Effector CD4-positive, alpha-beta T cell (primary cell): ENCODE measurements at regions not wholly inside any gene's neighbourhood (a gene's known extent, or its start where the extent isn't known, plus 50 kb on each side); places are given as distances from the start of the nearest gene placed in this dataset.

Source experiments
- DNase-seq: peaks from one replicate; pipeline ENCODE4 v3.0.0-alpha.2; 2020

DNA sequence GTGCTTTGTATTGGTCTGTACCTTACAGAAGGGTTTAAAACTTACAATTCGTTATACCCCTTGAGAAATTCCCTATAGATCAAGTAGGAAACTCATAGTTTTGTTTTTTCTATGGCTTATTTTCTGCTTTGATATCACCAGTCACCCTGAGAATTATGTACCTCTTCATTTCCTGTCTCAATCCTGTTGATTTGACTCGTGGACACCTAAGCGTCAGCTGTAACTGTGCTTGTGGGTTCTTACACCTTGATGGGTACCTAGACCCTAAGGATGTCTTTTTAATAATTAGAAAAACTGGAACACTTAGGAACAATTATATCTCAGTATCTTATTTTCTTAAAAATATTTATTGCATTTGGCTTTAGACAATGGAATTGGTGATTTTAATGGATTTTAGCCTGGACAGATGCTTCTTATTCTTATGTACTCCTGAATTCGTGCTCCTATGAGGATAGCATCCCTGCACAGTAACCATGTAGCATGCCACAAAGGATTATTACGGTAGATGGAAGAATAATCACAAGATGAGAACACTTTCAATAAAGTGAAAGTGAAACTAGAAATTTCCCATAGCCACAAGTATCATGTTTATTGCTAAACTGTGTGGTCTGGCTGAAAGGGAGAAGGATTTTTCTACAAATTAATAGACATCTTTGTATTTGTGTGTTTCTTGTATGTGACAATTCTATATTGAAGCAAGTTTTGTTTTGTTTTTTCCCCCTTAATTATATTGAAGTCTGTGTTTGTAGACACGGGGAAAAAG is 1920.3 kb upstream of the WWC1 start:
- no peak for DNase-seq

DNA sequence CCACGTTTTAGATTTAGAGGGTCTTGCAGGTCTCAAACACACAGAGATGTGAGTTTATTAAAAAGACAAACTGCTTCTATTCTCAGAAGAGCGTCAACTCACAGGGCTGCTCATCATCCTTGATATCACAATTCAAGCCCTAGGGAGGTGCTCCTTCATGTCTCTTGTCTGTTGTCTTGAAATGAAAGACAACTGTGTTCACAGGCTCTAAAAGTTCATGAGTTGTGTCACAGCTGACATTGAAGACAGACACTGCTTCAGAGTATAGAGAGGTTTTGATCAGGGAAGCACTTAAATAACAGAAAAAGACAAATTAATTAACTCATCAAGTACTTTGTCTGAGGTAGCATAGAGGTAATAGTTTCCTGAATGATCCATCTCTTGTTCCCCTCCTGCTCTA is 1917.6 kb upstream of the WWC1 start:
- no peak for DNase-seq

DNA sequence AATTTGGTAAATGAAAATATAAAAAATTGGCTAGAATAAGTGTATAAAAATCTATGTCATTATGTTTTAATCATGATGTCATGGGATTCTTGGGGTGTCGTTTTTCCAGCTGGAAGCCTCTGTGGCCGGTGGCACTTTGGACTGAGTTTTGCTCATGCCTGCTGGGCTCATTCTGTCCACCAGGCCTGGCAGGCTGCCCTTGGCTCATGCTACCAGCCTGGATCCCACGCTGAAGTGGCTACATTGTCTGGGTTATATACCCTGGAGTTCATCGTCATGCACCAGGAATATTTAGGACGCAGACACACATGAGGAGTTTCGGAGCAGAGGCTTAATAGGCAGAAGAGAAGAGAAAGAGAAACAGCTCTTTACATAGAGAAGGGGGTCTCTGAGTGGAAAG is 1913.7 kb upstream of the WWC1 start:
- no peak for DNase-seq

DNA sequence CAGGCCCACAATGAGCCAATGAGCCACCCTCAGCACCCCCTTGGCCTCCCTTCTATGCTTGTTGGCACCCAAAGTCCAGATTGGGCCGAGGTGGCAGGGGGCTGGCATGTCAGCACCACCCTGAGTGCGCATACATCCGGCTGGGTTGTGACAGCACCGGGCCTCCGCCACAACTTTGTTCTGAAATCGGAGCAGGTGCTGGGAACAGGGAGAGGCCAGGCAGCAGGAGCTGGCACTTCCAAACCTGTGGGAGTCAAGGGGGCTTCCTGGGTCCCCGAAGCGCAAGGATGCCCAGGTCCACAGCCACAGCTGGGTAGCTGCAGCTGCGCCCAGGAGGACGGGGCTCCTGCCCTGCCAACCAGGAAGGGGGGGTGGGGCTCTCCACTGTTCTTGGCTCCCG is 1911.9 kb upstream of the WWC1 start:
- no peak for DNase-seq

DNA sequence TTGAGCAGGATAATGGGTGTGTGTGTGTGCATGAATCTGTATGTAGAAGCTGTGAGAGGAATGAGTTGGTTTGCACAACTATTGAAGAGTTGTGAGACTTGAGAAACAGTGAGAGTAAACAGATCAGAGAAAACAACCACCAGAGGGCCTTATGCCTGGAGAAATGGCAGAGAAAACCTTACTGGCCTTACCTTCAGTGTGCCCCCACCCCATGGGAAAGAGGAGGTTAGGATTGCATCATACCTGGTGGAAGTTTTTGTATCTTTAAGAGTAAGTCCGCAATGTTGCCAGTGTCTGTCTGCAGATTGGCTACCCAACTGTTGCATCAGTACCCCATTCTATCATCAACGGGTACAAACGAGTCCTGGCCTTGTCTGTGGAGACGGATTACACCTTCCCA is 1909.4 kb upstream of the WWC1 start:
- DNase-seq = no peak

DNA sequence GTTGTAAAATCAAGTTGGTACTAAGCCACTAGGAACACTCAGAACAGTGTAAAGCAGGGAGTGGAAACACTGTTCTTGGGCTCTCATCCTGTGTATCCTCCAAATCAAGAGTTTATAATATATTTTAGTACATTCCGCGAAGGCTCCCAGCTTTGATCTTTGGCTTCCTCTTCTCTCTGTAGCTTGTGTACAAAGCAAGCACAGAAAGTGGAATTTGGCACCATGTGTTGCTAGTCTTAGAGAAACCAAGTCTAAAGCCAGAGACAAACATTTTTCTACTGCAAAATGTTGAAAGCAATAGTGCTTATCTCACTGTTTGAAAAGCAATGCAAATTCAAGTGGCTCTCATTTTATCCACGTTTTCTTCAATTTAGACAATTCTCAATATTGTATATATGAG is 1893.3 kb upstream of the WWC1 start:
- DNase-seq = no peak

DNA sequence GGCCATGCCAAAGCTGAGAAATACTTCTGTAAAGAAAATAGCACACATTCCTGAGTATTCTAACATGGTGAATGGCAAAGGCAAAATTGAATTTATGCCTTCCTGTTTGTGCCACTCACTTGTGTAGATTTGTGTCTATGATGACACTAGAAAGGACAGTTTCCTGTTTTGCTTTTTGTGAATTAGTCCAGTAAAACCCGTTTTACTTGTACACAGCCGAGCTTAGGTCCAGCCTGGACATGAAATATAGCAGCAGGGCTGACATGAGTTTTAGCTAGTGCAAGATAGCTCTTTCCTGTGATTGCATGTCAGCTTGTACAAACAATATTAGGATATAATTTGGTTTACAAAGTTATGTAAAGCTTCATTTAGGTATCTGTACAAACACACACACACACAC is 1891.7 kb upstream of the WWC1 start:
- no peak for DNase-seq

DNA sequence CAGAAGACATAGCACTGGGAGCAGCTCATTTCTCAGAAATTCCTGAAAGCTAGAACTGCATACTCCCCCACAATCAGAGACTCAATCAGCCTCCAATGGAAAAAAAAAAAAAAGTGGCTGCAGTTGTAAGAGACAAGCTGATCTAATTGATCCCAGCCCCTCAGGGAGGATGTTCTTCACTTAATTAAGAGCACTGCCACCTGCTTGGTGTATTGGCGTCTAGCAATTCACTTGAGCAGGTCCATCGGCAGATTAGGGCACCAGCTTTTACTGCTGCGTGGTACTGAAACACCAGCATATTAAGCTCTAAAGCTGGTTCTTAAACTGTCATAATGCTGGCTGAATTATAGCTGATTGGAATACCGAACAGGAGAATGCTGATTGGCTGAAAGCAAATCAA is 1890.1 kb upstream of the WWC1 start:
- no peak for DNase-seq

DNA sequence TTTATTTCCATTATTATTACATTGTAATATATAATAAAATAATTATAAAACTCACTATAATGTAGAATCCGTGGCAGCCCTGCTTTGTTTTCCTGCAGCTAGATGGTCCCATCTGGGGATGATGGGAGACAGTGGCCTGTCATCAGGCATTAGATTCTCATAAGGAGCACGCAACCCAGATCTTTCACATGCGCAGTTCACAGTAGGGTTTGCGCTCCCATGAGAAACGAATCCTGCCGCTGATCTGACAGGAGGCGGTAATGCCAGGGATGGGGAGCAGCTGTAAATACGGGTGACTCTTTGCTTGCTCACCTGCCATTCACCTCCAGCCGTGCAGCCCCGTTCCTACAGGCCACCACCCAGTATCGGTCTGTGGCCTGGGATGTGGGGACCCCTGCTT is 1879.3 kb upstream of the WWC1 start:
- DNase-seq = no peak

DNA sequence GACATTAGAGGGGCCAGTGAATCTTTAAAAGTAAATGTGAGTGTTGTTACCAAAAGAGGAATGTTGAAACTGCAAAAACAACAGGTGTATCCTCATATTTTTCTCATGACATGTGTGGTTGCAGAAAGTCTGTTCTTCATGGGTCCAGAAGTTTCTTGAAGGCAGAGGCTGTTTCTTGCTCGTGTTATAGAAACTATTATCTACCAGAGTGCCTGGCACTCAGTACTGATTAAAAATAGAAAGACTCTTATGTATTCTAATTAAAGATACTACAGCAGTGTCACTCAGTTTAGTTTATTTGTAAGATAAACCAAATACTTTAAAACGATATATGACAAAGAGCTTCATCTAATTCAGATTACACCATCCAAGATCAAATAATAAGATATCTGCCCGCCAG is 1864.2 kb upstream of the WWC1 start:
- DNase-seq = no peak

DNA sequence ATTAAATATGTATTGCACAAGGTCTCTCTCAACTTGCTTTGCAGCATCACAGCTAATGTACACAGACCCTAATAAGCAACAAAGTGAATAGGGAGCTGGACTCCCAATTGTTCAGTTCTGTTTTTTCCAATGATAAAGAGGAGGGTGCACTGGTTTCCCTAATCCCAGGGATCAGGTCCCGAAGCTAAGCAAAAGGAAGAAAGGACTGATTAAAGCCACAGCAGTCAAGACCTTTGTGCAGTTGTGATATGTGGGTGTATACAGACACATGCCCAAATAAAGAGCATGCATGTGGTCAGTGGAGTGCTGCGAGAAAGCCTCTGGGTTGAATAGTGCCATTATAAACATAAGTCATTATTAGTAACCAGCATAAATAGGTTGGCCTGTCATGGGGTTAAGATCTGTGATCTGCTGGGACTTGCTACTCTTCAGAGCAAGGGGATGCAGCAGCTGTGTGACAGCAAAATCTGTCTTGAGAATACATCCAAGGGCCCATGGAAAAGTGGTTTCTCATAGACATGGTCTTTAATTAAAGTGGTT is 1863.1 kb upstream of the WWC1 start:
- DNase-seq = no peak

DNA sequence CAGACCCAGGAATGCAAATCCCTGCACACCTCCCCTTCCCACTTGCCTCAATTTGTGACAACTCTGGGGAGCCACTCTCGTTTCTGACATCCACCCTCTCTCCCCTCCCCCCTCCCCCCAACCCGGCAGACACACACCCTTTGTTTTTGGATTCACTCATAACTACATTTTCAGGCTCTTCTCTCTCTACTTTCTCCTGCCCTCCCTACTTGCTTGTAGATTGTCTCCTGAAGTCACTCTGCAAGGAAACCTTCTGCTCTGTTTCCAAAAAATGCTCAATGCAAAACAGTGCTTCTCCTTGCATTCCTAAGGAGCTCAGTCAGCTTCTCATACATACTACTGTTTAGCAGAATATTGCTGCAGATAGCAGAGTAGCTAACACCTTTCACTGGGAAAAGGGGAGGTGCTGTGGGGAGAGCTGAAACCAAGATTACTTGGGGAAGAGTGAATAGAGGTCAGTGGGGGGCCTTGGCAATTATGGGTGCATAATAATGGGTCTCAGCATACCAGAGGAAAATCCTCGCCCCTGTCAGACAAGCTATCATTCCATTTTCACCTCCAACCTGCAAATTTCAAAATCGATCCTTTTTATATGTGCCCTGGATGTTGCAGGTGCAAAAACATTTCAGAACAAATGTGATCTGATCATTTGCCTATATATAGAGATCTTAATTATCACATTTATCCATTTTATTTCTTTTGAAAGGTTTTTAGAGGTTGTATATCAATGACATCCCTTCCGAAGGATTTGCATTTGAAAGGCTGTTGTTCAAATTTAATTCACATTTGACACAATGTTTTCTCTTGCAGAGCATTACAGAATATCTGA is 1860.7 kb upstream of the WWC1 start:
- no peak for DNase-seq

DNA sequence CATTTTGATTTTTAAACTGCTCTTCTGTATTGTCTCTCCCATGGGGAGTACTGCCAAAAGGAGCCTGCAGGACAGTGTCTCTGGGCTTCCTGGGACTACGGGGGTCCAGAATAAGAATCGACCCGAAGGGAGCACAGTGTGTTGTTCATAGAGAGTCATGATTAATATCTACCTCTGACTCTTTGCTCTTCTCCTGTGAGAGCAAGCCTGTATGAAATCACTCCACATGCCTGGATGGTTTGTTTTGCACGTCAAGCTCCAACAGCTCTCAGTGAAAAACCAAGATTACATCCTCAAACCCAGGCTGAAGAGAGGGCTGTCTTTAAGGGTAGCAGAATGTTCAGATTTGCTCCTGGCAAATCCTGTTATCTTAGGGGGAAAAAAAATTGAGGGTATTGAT is 1860.0 kb upstream of the WWC1 start:
- no peak for DNase-seq

DNA sequence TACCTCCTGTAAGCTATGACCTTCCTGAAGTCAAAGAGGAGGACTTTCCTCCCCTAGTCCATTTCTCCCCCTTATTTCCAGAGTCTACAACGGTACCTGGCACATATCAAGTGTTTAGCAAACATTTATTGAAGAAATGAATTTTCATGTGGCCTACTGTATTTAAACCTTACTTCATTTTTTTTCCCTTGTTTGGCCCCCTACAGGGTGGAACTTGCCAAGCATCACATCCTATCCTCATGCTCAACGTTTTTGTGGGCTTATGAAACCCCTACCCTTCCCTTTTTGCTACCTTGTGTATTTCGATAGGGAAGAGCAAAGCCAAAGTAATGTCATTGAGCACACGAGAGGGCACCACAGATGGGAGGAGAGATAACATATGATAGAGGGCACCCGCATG is 1857.8 kb upstream of the WWC1 start:
- DNase-seq = no peak

DNA sequence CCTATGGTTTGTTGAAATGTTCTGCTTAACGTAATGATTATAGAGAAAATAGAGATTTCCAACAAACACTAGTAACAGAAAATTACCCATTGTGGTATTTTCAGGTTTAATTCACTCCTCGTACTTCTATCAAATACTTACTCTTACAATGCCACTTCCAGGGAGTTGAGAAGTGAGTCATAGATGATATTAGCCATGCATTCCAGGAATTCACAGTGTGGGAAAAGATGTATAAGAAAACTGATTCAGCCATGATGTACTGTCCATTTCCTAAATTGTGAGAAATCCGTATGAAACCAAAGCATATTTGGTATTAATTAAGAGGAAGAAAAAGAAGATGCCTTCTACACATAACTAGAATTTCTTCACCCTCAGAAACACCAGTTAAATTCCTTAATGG is 1854.6 kb upstream of the WWC1 start:
- DNase-seq = no peak

DNA sequence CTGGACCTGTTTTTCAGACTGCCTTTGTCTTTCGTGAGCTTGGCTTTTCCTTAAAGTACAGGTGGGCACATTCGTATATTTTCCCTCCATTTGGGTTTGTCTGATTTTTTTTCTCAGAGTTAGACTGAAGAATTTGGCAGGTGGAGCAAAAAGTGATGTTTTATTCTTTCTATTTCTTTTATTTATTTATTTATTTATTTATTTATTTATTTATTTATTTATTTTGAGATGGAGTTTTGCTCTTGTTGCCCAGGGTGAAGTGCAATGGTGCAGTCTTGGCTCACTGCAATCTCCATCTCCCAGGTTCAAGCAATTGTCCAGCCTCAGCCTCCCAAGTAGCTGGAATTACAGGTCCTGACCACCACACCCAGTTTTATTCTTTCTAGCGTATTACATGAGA is 1805.1 kb upstream of the WWC1 start:
- no peak for DNase-seq

DNA sequence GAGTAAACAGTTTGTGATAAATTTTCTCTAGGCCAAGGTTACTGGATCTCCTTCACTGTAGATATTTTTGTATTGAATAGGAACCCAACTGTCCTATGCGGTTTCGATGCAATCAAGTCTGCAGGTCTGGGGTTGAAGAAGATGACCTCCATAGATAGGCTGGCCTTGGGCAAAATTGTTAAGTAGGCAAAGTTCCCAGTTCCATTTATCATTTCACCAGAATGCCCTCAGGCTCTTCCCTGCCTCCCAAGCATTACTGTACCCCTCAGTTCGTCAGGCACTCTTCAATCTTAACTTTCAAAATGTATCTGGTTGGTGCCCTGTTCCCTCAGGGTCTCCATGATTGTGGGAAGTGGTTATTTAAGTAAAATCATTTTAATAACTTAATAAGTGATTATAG is 1802.9 kb upstream of the WWC1 start:
- DNase-seq = no peak

DNA sequence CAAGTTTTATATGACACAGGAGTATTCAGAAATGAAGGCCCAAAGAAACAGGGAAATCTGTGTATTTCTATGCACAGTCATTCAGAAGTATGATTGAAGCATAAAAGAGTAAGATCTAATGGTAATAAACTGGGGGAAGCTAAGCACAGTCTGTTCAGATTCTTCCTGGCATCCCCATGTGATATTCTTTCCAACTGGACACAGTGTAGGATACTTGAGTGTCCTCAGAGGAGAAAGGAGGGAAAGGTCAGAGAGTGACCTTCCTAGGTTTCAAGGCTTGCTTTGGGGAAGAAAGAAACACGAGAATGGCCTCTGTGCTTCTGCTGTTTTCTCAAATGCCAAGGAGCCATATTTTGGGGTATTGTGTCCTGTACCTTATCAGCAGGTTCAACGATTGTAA is 1798.4 kb upstream of the WWC1 start:
- DNase-seq = no peak

DNA sequence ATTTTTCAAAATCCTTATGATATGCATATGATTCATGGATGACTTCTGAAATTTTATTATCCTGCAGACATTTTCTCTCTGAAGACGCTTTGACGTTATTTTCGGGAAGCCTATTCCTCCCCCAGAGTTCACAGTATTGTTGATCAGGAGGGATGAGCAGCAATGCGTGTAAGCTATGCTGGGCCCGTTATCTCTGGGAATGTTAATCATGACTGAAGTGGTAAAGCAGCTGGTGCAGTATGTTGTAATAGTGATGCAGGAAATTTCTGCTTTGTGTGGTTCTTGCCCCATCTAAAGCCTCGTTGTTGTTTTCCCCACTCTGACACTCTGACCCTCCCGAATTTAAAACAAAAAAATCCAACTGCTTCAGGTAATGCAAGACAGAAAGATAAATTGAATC is 1797.8 kb upstream of the WWC1 start:
- DNase-seq = no peak

DNA sequence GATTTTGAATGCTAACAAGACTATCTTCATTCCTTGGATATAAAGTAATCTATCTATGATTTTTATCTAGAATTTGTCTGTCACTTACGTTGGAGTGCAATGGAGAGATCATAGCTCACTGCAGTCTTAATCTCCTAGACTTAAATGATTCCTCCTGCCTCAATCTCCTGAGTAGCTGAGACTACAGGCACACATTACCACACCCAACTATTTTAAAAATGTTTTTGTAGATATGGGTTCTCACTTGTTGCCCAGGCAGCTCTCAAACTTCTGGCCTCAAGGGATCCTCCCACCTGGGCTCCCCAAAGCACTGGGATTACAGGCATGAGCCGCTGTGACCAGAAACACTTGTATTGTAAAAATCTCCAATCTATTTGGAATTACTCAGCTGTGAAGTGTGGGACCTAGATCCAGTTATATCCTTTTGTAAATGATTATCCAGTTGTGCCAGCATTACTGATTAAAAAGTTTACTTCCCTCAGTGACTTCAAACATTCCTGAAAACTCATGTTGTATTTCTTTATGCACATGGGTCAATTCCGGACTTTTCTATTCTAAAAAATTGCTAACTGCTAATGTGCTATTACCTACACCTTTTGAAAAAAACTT is 1793.8 kb upstream of the WWC1 start:
- no peak for DNase-seq

DNA sequence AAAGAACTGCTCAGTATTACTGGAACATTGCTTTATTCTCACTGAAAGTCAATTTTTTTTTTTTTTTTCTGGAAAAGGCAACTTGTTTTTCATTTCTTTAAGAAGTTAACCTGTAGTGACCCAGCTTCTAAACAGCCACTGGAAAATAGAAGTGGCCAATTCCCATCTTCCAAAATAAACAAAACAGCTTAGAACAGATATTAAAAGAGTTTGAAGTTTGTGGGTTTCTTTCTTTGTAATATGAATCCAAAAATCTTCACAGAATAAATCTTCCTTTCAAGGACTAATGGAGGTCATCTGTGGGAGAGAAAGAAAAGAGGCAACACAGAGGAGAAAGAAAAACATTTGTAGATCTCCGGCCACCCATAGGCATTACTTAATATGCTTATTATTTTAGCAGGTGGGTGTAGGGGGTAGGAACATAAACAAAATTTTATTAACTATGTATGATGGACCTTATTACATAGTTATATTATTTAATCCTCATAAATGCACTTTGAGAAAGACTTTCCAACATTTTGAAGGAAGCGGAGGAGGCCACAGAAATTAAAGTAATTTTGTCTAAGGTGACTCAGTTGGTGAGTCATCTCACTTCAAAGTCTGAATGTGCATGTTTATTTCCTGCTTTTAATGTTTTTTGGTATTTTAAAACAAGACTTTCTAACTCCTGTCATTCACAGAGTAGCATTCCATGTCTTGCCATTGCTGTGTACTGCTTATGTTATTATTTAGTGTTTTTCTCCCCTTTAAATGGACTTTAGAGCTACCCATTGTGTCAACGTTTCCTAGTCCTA is 1791.8 kb upstream of the WWC1 start:
- no peak for DNase-seq

DNA sequence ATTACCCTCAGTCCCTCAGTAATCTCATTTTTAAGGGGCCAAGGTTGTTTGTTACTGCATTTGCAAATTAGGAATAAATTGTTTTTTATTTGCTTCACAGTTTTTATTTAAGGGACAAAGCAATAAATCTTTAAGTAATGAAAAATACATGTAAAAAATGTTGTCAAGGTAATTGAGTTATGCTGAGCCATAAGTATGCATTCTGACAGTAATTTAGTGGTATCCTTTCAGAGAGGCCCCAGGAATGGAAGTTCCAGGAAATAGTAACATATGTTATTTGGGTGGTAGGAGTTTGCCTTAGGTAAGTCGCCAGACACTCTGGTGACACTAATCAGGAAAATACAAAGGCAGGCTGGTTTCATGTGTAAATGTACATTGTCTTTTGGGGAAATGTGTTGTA is 1787.9 kb upstream of the WWC1 start:
- DNase-seq = no peak

DNA sequence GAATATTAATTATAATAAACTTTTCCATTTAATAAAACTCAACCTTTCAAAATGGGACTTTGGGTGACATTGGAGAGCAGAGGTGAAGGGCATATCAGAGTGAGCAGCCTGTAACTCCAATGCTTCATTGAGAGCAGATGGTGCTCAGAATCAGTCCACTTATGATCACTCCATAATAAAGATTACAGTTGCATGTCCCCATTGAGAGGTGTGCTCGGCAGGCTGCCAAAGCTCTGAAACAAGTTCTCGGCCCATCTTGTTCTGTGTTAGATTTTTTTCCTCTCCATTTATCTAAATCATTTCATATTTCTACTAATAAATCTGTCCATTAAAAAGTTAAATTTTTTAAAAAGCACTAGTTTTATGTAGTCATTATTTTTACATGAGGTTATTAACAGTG is 1786.4 kb upstream of the WWC1 start:
- no peak for DNase-seq
